ENCODE measurements at regions not wholly inside any gene's neighbourhood (a gene's known extent, or its start where the extent isn't known, plus 50 kb on each side); places are given as distances from the start of the nearest gene placed in this dataset.

GRCh38 chrX:45502396-45502795 is 301.7 kb upstream of the DIPK2B start:
- TF ChIP-seq CTCF (conservative IDR thresholded peaks at IDR 0.05; ENCODE audit: low read depth, low read length) (no peak), POLR2A (IDR thresholded peaks at IDR 0.05; ENCODE audit: low read depth, low read length) (no peak), MAFK (IDR thresholded peaks at IDR 0.05; ENCODE audit: low read depth, low read length) (no peak), MXI1 (IDR thresholded peaks at IDR 0.05; ENCODE audit: borderline replicate concordance, low read depth, low read length) (no peak), FOS (IDR thresholded peaks at IDR 0.05; ENCODE audit: low read depth, low read length) (no peak), CHD1 (IDR thresholded peaks at IDR 0.05; ENCODE audit: low read depth, low read length) (no peak), SMC3 (IDR thresholded peaks at IDR 0.05; ENCODE audit: low read depth, low read length) (no peak), RCOR1 (IDR thresholded peaks at IDR 0.05; ENCODE audit: insufficient replicate concordance, low read length) (no peak), MAZ (IDR thresholded peaks at IDR 0.05; ENCODE audit: borderline replicate concordance, low read depth, low read length) (no peak), BHLHE40 (IDR thresholded peaks at IDR 0.05; ENCODE audit: low read depth, low read length) (no peak), RFX5 (IDR thresholded peaks at IDR 0.05; ENCODE audit: low read depth, low read length) (no peak), ELK1 (IDR thresholded peaks at IDR 0.05; ENCODE audit: borderline replicate concordance, low read depth, low read length) (no peak)
- TF ChIP-seq, protein P1, sequence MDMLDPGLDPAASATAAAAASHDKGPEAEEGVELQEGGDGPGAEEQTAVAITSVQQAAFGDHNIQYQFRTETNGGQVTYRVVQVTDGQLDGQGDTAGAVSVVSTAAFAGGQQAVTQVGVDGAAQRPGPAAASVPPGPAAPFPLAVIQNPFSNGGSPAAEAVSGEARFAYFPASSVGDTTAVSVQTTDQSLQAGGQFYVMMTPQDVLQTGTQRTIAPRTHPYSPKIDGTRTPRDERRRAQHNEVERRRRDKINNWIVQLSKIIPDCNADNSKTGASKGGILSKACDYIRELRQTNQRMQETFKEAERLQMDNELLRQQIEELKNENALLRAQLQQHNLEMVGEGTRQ (IDR thresholded peaks at IDR 0.05; ENCODE audit: low read depth, low read length) = no peak

All from IMR-90 (cell line).